Activated CD4-positive, alpha-beta T cell treated with anti-CD3 and anti-CD28 coated beads, Interleukin-2, Interleukin-4, amounts not matched to agents 100 ng/mL and 50 ng/mL, durations not matched to agents 16 hours and 8 hours (primary cell): ENCODE measurements at regions not wholly inside any gene's neighbourhood (a gene's known extent, or its start where the extent isn't known, plus 50 kb on each side); places are given as distances from the start of the nearest gene placed in this dataset.

ENCODE experiments used
- DNase-seq: peaks from one replicate; pipeline ENCODE4 v3.0.0-alpha.2; 2020; ENCODE audit warnings: low spot score

DNA sequence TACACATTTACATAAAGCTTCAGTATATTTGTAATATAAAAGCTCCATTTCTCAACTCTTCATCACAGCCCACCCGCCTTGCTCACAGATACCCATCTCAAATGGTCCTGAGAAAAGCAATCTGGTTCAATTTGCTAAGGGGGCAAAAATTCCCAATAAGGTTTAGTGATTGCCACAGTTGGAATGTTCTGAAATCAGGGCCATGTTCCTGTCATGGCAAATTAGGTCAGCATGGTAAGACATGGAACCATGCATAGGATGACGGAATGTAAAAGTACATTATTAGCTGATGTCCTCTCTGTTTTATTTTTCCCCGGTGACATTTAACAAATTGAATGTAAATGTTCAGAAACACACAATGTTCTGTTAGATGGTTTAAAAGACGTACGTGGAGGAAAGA, 274.3 kb downstream of the MZT1 start:
- no peak for DNase-seq

- no peak for DNase-seq
Observed at GRCh38 chr13:72448082-72448481, 279.3 kb downstream of the MZT1 start.

DNA sequence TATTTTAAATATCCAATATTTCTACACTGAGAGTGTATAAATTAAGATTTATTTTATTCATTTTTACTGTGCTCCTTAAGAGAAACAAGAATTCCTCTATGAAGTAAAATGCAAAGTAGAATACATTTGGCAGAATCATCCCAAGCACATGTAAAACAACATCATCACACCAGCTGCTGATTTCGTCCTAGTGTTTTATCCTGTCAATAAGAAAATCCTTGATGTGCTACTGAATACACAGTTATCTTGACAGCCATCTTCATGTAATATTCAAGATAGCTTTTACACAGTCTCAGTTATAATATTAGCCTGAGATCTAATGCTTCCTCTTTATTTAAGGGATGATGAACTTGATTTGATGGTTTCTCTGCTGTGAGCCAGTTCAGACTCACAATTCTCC, 282.4 kb downstream of the MZT1 start:
- no peak for DNase-seq

GRCh38 chr13:72437458-72437857, 290.0 kb downstream of the MZT1 start:
- no peak for DNase-seq

DNA sequence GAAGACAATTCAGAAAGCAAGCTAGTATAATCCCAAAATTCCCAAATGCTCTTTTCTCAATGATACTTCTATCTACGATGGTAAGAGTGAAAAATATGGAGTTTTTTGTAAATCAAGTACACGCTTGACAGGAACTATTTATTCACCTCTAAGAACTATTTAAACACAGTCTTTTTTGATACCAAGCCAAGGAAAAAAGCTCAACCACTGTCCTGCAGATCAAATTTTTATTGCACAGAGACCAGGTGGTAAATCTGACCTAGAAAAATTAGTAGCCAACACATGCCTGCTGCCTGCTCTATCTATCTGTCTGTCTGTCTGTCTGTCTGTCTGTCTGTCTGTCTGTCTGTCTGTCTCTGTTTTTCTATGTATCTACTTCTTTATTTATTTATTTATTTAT, 292.2 kb downstream of the MZT1 start:
- no peak for DNase-seq

DNA sequence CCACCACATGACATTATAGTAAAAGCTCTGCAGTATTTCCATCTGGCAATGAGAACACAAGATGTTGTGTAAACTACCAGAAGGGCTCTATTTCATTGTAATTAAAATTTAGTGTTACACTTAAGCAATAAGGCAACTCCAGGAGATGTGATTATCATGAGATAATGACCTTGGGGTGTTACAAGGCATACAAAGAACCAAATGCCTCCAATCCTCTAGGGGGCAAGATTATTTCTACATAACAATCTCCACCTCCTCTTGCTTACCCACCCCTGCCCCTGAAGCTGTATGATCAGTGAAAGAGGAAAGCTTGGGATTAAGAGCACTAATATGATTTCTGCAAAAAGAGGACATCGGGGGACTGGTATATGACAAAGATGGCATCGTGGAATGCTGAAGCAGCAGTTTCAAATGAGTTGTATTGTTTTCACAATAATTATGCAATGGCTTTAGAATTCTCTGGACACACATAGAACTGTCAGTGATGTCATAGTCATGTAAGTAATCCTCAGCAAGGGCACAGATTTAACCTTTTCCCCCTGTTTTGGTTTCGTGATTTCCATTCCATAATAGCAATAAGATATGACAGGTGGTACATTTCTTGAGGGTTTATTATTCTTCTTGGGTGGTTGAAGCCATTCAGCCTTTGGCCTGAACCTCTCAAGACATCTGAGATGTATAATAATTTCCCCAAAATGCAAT, 295.3 kb downstream of the MZT1 start:
- no peak for DNase-seq

GRCh38 chr13:72430923-72431322, 296.5 kb downstream of the MZT1 start:
- DNase-seq, result no peak

DNA sequence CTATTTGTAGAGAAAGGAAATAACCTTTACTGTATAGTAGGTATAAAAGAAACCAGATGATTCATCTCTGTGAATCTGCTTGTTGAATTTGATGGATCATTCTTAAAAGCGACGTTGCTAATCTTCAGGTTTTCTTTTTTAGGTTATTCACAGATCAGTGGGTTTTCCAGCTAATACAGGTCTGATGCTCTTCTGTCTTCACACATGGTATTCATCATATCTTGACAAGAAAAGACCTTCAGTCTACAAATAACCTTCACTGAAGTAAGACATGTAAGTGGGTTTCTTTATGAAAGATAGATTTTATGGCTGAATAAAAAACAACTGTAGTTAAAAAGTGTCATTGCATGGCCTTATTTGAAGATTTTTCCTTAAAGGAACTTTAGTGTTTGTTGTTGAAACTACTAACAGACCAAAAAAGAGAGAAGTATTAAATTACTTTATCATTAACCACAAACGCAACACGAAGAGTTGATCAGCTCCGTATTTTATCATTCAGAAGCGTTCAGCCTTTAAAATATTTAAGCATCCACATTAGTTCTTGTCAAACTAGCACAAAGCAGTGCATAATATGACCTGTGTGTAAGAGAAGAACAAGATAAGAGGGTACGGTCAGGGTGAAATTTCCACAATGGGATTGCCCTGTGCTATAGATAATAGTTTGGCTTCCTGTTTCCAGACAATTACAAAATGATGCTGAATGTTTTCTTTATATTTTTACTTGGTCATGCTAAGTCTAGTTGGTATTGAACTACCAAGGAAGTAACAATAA, 299.5 kb downstream of the MZT1 start:
- DNase-seq, result no peak

DNA sequence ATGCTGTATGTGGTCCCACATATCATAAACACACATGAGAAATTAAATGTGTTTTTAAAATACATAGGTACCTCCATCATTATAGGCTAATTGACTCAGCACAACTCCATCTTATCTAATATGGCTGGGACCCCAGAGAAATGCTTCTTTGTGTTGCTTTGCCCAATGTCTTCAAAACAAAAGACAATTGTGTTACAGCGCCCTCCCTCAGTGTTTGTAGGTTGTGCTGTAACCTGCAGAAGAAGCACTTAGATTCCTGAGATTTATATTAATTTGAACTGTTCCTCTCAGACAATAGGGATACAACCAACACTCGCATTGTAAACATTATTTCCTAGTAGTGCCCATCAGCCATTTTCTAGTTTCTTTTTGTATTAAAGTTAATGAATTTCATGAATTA, 303.4 kb downstream of the MZT1 start:
- DNase-seq, result no peak

GRCh38 chr13:72415817-72416216, 311.6 kb downstream of the MZT1 start:
- no peak for DNase-seq

GRCh38 chr13:72412481-72412880, 314.9 kb downstream of the MZT1 start:
- no peak for DNase-seq

GRCh38 chr13:72405441-72405840, 322.0 kb downstream of the MZT1 start:
- no peak for DNase-seq

GRCh38 chr13:72403396-72404010, 323.9 kb downstream of the MZT1 start:
- no peak for DNase-seq

DNA sequence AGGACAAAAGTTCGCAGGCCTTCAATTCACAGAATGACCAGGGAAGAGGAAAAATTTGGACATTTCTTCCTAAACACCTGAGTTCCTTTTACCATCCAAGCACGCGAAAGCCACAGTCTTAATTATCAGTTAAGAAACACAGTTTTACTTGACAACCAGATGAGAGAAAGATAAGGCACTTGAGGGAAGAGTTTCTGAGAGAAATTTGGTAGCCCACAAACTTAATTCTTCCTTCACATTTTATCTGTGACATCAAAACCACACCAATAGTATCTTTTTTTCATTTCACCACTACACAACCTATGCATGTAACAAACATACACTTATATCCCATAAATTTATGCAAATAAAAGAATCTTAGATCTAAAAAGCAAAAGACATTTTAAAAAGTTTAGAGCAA, 326.6 kb downstream of the MZT1 start:
- DNase-seq, result no peak

DNA sequence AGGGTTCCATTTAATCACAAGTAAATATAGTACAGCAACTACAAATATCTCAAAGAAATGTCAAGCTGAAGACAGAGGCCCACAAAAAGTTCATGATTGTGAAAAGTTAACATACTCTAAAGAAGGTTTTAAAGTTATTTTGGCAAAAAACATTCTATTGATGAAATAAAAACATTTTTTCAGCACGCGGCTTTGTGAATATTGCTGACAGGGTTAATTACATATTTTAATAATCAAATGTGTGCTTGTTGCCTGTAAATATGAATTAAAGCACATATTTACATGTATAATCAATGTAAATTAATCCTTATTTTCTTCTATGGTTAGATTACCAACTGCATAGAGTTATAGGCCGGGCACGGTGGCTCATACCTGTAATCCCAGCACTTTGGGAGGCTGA, 328.1 kb downstream of the MZT1 start:
- DNase-seq, result no peak

- no peak for DNase-seq
Observed at GRCh38 chr13:72397265-72397664, 330.2 kb downstream of the MZT1 start.

DNA sequence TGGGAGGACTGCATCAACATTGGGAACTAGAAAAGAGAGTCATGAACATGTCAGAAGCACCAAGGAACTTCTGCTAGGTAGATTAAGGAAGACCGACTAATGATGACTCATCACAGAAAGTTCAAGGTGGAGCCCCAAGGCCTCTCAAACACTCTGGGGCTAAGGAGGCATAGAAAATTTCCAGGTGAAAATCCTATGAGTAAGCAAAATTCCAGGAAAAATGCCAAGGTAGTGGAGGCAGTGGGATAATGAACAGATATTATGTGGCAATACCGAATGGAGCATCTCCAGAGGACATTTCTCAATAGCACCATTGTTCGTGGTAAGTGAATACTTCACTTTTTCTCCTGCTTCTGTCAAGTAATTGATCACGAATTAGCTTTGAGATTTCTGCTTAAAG, 336.5 kb downstream of the MZT1 start:
- DNase-seq, result no peak

DNA sequence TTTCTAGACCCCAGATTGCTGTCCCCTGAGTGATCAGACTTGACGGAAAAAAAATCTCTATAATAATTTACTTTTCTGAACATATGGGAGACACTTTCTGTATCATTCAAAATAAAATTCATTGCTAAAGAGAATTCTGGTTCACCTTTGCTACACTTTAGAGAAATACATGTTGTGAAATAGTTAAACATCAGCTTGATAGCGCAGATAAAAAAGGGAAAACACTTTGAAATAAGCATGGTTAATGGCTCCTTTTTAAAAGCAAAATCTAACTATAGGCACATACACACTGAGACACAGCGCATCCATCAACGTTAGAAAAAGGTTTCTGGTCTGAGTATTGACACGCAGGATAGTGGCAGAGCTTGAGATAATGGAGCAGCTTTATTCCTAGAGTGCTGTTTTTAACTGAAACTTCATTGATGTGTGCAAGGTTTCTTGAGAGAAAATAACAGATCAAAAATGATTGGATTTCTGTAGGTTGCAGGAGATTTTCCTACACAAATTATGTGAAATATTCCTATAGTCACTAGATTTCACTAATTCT, 341.2 kb downstream of the MZT1 start:
- no peak for DNase-seq

DNA sequence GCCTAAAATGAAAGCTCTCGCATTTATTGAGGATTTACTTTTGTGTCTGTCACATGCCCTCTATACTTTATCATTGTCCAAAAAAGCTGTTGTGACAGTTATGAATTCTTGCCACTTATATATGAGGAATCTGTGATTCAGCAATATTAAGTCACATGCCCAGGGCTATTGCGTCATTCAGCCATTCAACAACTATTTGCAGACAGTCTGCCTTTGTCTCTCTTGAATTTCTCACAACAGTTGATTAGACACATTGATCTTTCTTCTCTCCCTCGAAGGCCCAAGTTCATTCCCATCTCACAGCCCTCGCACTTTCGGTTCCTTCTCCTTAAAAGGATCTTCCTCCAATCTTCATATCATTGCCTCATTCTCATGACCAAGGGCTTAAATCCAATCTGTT, 342.6 kb downstream of the MZT1 start:
- no peak for DNase-seq

- DNase-seq, result no peak
Observed at GRCh38 chr13:72384186-72384823, 343.1 kb downstream of the MZT1 start.

DNA sequence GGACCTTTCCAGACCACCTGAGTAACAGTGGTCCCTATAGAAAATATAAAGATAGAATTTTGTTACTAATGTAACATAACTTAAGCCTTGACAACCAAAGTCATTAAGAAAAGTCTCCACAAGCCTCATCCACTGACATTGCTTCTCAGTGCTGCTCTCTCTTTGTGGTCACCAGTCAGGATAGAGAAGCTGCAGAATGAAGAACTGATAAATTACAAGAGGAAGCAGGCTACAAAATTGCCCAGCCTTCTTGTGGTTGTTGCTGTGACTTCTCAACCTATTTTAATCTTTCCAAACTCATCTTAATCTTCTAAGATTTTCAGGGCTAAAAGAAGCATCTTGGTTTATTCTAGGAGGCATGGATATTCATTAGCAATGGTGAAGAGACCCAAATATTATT, 343.8 kb downstream of the MZT1 start:
- no peak for DNase-seq

GRCh38 chr13:72379581-72379980, 347.8 kb downstream of the MZT1 start:
- DNase-seq, result no peak

DNA sequence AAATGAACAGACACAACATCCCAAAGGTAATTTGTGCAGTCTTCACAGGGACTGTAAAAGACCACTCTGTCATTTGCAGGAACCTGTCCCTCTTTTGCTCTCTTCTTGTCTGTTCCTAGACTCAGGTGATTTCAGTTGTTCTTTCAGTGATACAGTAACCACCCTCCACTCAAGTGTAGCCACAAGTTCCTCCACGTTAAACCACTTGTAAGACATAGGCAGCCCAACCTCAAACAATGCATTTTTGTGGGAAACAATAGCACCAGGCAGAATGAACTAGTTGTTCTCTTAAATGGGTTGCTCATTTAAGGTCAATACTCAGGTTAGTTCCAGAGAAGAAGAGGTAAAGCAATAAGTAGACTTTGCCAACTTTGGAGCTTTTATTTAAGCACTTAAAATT, 359.4 kb downstream of the MZT1 start:
- no peak for DNase-seq
